NAMALWA (cell line): ENCODE measurements at regions not wholly inside any gene's neighbourhood (a gene's known extent, or its start where the extent isn't known, plus 50 kb on each side); places are given as distances from the start of the nearest gene placed in this dataset.
A peak's percentile ranks its signal among the peaks of the same experiment; 100 is the strongest.

ENCODE experiments used
- DNase-seq: peaks from one replicate; pipeline ENCODE4 v3.0.0-alpha.2; 2015; ENCODE audit warnings: low spot score

DNA sequence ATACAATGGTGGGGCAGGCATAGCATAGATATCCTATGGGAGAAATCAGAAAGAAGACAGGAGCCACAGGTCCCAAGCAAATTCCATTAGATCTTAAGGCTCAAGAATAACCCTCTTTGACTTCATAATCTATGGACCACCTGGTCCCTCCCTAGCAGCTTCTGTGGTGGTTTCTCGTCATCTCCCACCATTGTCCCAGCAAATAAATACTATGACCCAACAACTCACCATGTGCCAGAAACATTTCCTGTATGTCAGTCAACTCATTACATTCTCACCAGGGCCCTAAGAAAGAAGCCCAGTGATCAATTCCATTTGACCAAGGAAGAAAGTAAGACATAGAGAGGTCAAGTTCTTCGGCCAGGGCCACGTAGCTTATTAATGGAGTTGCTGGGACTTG, 646.2 kb downstream of the VRK1 start:
- no peak for DNase-seq

DNA sequence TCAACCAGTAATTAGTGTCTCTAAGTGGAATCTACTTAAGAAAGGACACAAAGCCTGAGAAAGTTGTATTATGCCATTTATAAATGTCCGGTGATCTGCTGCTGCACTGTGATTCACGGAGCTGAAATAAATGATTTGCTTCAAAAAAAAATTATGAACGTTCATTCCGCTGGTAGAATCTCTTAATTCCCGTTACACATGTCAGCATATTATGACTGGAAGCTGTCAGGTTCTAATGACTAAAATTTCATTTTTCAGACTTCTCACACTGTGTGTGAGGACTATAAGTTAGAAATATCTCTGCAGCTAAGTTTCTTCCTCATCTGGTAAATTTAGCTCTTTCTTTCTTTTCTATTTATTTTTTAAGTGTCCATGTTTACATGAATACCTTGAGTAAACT, 647.1 kb downstream of the VRK1 start:
- DNase-seq, result no peak

GRCh38 chr14:97445367-97445766, 648.2 kb downstream of the VRK1 start:
- no peak for DNase-seq

DNA sequence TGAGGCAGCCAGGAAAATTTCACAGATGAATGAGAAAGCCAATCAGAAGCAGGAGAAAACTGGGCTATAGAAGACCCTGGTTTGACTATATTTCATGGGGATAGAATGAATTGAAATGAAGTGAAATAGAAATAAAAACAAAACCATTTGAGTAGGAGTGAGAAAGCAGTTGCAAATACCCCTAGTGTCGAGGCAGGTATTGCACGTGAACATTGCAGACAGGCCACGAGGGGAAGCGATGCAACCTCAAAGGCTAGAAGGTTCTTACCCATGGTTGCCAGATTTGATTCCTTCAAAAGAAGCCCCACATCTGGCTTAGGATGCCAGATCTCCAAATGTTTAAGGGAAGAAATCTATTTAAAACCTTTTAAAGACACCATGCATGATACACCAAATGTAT, 648.9 kb downstream of the VRK1 start:
- peak; percentile 12 for DNase-seq

DNA sequence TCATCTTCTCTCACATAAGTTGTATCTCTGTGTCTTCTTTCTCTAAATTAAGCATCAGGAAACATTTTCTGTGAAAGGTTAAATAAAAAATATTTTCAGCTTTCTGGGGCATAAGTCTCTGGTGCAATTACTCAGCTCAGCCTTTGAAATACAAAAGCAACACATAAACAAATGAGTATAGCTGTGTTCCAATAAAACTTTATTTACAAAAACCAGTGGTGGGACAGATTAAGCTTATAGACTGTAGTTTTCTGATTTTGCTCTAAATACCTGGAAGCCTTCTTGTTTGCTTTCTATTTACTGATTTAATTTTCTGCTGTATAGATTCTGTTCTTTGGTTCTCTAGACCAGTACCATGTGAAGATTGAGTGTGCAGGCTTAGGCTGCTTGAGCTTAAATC, 655.1 kb downstream of the VRK1 start:
- DNase-seq, result no peak

GRCh38 chr14:97453991-97454390, 656.8 kb downstream of the VRK1 start:
- no peak for DNase-seq

GRCh38 chr14:97456462-97456861, 659.3 kb downstream of the VRK1 start:
- DNase-seq, result no peak

- DNase-seq, result no peak
Observed at GRCh38 chr14:97456958-97457357, 659.8 kb downstream of the VRK1 start.

GRCh38 chr14:97457575-97458085, 660.4 kb downstream of the VRK1 start:
- DNase-seq, result no peak

DNA sequence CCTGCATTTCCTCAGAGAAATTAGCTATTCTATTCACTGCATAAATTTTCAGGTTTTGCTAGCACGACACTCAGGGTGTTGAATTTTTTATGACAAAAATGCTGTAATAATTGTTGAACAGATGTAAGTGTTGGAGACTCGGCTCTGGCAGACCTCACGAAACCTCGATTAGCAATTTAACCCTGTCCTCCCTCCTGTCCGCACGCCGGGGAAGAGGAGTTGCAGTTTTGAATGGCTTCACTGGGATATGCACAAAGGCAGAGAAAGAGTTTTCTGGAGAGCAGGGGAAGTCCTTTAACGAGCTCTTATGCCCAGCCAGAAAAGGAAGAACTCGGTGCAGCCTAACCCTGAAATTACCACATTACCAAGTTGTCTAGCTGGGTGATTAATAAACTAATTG, 661.1 kb downstream of the VRK1 start:
- no peak for DNase-seq

DNA sequence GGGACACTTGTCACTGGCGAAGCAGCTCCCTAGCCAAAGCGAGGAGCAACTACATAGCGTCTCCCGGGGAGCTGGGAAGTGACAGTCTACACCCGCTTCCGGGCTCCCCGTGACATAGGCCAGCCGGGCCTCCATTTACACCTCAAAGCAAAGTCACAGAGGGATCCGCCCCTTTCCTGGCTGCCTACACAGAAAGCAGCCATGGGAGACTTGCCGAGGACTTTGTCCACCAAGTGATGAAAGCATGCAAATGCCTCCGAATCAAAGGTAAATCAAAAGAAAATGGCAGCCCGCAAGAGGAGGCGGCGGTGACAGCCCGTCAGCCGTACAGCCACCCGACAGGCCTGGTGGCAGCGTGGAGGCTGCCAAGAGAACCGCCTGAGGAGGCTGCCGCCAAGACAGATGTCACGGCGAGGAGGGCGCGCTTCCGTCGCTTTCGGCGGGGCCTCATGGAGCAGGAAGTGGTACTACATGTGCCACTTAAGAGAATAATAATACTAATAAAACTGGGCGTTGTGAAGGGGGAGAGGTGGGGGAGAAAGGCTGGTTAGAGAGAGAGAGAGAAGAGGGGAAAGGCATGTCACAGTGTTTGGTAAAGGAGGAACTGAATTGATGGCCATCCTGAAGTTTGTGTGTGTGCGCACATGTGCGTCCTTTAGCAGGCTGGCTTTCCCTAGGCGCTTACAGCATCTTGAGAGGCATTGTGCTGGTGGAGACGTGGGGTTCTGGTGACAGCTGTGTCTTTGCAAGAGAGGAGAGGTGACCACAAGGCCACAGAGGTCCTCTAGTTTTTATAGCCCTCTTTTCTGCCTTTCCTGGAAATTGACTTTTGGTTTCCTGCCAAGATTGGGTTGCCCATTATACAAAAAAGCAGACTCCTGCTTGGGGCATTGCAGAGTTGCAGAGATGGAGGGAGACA, 661.7 kb downstream of the VRK1 start:
- no peak for DNase-seq

GRCh38 chr14:97462081-97462480, 664.9 kb downstream of the VRK1 start:
- no peak for DNase-seq

DNA sequence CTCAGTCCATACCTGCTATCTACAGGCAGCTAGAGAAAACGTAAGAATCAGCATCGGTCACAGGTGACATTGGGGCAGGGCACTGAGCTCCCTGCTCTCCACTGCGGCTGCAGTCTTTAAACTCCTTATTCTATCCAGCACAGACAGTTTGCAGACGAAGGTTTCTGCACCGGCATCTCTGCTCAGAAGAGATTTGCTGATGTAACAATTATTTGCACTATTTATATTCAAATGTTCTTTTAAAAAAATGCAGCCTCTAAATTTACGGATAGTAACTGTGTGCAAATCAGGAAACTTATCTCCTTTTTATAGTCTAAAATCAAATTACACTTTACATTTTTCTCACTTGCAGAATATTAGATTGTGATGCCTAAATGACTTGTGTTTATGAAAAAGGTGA, 671.0 kb downstream of the VRK1 start:
- DNase-seq, result no peak

DNA sequence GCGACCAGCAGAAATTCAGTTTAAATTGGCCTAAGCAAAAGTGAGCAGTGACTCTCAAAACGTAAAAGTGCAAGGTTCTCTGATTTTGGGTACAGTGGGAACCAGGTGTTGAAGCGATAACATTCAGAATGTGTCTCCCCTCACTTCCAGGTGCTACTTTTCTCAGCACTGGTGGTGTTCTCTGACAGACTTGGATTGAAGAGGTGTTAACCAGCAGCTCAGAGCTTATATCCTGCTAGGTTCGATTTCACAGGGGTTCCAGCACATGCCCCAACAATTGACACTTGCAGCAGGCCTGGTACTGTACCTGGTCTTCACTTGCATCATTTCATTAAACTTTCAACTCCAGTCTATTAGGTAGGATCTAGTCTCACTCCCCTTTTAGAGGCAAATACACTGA, 680.2 kb downstream of the VRK1 start:
- DNase-seq, result no peak

GRCh38 chr14:97485201-97485600, 688.0 kb downstream of the VRK1 start:
- no peak for DNase-seq

DNA sequence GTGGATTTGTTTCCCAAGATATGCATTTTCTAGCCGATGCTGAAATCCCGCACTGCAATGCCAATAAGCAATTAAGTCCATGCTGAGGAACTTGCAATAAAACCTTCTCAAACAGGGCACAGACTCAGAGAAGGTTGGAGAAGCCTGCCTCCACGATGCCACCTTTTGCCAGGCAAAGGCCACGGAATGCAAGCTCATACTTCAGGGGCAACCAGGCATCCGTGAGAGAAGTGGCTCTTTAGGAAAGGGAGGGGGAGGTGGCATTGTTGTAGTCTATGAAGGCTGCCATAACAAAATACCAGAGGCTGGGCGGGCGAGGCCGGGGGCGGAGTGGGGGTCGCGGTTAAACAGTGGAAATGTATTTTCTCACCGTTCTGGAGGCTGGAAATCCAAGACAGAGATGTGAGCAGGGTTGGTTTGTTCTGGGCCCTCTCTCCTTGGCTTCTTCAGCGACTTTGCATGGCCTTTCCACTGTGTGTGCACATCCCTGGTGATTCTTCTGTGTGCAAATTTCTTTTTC, 689.5 kb downstream of the VRK1 start:
- no peak for DNase-seq

- no peak for DNase-seq
Observed at GRCh38 chr14:97489750-97490149, 692.6 kb downstream of the VRK1 start.

DNA sequence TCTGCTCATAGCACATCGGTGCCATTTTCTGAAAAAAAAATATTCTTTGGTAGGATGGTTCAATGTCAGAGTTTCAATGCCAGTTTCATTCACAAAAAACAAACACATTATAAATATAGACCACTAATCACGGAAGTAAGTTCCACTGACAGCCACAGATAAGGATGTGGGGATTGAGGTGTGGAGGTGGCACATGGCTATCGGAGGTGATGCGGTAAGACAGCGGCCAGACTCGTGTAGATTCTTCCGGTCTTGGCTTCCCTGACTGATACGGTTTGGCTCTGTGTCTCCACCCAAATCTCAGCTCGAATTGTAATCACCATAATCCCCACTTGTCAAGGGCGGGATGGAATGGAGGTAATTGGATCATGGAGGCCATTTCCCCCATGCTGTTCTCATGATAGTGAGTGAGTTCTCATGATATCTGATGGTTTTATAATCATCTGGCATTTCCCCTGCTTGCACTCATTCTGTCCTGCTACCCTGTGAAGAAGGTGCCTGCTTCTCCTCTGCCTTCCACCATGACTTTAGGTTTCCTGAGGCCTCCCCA, 693.4 kb downstream of the VRK1 start:
- no peak for DNase-seq

DNA sequence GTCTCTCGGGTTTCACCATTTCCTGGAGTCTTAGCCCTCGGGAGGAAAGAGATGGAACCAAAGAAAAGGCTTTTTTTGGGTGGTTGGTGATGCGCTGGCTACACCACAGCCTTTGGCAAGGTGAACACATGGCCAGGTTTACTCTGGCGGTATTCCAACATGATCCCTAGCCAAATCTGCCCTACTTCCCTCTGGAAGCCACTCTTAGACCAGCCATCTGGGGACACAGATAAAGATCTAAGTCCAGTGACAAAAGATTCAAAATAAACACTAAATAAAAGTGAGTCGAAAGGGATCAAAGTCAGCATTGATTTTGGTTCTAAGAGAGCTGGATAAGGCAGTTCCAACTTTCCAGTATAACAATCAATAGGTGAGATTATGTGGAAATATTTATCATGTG, 694.5 kb downstream of the VRK1 start:
- no peak for DNase-seq

DNA sequence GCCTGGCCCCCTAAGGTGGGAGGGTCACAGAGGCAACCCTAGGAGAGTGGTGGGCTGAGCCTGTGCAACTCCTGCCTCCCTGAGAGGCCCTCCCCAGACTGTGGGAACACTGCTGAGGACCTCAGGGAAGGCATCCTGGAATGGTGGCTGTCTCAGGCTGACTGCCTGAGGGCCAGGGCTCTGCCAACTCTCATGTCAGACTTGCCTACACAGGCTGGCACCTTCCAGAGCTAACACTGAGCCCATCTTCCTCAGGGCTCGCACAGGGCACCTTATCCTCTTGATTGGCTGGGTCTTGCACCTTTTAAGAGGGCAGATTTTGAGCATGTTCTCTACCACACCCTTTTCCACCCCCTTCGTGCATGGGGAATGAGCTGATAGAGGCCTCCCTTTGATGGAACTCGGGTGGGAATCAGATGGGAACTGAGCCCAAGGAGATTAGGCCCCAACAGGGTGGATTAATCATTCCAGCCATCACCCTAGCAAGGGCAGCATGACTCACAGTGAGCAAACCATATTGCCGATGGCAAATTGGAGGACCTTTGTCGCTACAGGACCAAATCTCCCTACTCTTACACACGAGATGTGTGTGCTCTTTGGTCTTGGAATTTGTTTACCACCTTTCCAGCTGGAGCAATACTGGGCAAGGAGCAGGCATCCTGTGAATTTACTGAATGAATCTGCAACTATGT, 702.8 kb downstream of the VRK1 start:
- no peak for DNase-seq

- no peak for DNase-seq
Observed at GRCh38 chr14:97506626-97507025, 709.4 kb downstream of the VRK1 start.

DNA sequence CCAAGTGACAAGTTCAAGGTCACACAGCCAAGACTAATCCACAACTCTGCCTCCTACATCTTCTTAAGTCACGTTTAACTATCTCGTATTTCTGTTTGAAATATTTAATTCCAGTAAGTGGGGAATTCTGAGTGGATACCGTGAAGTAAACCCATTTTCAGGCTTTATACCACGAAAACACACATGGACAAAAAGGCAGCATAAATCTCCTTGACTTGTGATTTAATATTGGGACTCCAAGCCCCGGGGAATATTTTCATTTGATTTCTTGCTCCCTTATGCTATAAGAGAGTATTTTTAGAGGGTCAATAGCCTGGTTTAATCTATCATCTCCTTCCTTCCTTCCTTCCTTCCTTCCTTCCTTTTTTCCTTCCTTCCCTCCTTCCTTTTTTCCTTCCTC, 716.7 kb downstream of the VRK1 start:
- DNase-seq, result no peak
